Testis (tissue), 2 donors: ENCODE measurements at regions not wholly inside any gene's neighbourhood (a gene's known extent, or its start where the extent isn't known, plus 50 kb on each side); places are given as distances from the start of the nearest gene placed in this dataset.

Experiments
- POLR2A ChIP-seq: fragments of 450-650 bp; IDR thresholded peaks from one replicate; pipeline ENCODE4 v1.6.1; 2017; ENCODE audit warnings: antibody characterized with exemption, mild to moderate bottlenecking, moderate library complexity
- TF ChIP-seq, protein P1 (sequence below), 3 experiments: fragments of 450-650 bp in 2 of 3; fragments of 200-600 bp in 1 of 3; sonication (generic) in 1 of 3; IDR thresholded peaks; one replicate each; pipeline ENCODE4 v1.5.1; 2016 to 2019; ENCODE audit warnings: antibody characterized with exemption in 3 of 3, mild to moderate bottlenecking in 2 of 3, moderate library complexity in 1 of 3

- TF ChIP-seq, protein P1, sequence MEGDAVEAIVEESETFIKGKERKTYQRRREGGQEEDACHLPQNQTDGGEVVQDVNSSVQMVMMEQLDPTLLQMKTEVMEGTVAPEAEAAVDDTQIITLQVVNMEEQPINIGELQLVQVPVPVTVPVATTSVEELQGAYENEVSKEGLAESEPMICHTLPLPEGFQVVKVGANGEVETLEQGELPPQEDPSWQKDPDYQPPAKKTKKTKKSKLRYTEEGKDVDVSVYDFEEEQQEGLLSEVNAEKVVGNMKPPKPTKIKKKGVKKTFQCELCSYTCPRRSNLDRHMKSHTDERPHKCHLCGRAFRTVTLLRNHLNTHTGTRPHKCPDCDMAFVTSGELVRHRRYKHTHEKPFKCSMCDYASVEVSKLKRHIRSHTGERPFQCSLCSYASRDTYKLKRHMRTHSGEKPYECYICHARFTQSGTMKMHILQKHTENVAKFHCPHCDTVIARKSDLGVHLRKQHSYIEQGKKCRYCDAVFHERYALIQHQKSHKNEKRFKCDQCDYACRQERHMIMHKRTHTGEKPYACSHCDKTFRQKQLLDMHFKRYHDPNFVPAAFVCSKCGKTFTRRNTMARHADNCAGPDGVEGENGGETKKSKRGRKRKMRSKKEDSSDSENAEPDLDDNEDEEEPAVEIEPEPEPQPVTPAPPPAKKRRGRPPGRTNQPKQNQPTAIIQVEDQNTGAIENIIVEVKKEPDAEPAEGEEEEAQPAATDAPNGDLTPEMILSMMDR (IDR thresholded peaks at IDR 0.05): no peak
- no peak for TF ChIP-seq POLR2A
Observed at GRCh38 chr6:132198040-132198439, 203.2 kb downstream of the MOXD1 start.
